ENCODE measurements at regions not wholly inside any gene's neighbourhood (a gene's known extent, or its start where the extent isn't known, plus 50 kb on each side); places are given as distances from the start of the nearest gene placed in this dataset.

DNA sequence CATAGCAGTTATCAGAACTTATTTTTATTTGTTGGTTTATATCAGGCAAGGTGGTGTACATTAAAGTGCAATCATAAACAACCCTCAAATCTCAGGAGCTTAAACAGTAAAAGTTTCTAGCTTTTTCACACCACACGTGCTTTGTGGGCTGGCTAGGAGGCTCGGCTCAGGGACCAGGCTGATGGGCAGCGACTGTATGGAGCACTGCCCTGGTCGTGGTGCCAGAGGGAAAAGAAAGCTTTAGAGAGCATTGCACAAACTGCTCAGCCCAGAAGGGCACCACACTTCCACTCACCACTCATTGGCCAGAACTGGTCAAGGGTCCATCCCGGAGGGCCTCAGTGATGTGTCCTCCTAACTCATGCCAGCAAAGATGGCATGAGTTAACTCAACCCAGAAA lies 123.2 kb downstream of the AQP9 start:
- TF ChIP-seq, protein P1, sequence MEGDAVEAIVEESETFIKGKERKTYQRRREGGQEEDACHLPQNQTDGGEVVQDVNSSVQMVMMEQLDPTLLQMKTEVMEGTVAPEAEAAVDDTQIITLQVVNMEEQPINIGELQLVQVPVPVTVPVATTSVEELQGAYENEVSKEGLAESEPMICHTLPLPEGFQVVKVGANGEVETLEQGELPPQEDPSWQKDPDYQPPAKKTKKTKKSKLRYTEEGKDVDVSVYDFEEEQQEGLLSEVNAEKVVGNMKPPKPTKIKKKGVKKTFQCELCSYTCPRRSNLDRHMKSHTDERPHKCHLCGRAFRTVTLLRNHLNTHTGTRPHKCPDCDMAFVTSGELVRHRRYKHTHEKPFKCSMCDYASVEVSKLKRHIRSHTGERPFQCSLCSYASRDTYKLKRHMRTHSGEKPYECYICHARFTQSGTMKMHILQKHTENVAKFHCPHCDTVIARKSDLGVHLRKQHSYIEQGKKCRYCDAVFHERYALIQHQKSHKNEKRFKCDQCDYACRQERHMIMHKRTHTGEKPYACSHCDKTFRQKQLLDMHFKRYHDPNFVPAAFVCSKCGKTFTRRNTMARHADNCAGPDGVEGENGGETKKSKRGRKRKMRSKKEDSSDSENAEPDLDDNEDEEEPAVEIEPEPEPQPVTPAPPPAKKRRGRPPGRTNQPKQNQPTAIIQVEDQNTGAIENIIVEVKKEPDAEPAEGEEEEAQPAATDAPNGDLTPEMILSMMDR (conservative IDR thresholded peaks at IDR 0.05): no peak
- H3K27ac ChIP-seq: no peak overlapping the region

DNA sequence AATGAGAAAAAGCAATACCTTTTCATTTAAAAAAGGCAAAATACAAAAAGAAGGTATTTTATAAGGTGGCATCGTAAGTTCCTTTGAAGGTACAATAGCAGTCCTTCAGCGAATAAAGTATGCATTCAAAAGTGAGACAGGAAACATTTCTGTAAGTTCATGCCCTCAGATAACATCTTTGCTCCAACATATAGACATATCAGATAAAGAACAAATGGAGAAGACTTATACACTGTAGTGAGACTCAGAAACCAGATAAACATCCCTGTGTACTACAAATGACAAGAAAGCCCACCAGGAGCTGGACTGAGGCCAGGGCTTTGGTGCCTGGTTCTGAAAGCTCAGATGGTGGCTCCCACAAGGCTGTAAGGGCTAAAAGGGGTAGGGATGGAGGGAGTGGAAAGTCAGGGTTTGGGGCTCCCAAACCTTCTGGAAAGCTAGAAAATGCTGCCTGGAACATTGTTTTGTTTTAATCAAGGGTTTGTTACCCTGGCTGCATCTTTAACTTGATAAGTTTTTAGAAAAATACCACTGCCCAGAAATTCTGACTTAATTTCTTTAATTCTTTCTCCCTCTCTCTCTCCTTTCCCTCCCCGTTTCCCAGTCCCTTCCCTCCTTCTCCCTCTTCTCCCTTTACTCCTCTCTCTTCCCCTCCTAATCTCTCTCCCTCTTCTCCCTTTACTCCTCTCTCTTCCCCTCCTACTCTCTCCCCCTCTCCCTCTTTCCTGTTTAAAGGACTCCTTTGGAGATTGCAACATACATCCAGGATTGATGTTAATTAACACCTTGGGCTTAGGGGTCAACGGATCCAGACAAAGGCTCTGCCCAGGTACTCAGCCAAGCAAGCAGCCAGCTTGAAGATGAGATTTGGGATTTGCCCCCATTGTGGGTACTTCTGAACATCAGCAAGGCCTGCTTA lies 126.1 kb downstream of the AQP9 start:
- no peak overlapping the region for H3K27ac ChIP-seq
- TF ChIP-seq, protein P1 (conservative IDR thresholded peaks at IDR 0.05): no peak

DNA sequence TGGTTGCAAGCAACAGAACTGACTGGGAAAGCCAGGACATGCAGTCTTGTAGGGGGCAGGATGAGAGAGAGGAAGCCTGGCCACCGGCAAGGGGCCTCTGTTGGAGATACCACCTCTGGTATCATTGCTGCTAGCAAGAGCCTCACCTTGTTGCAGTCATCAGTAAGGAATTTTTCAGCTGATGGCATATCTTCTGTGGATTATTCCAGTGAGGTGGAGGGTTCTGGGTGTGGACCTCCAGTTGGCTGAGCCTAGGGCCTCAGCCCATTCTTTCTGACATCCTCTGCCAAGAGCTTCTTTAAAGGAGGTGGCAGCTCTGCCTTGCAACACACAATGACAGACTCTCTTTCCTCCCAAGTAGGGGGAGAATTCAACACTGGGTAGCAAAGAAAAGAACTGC lies 128.9 kb downstream of the AQP9 start:
- TF ChIP-seq, protein P1 (conservative IDR thresholded peaks at IDR 0.05): no peak
- H3K27ac ChIP-seq: no peak overlapping the region

DNA sequence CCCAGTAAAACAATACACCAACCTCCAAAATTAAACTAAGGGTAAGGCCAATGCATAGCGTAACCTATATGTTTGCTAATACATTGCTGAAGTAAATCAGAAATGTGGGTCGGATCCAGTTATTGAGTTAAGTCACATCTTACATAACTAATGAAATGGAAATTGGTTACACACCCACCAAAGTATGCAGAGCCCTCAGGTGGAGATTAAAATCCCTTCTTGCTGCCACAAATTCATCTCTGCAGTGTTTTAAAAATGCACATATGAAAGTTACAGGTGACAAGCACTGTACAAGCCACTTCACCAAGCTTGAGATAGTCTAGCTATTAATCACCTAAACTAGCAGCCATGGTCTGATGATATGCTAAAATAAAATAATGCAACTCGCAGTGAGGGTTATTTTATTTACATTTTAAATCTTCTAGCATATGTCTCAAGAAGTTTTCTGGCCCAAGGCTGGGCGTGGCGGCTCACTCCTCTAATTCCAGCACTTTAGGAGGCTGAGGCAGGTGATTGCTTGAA lies 130.6 kb downstream of the AQP9 start:
- no peak overlapping the region for H3K27ac ChIP-seq
- TF ChIP-seq, protein P1 (conservative IDR thresholded peaks at IDR 0.05): no peak

DNA sequence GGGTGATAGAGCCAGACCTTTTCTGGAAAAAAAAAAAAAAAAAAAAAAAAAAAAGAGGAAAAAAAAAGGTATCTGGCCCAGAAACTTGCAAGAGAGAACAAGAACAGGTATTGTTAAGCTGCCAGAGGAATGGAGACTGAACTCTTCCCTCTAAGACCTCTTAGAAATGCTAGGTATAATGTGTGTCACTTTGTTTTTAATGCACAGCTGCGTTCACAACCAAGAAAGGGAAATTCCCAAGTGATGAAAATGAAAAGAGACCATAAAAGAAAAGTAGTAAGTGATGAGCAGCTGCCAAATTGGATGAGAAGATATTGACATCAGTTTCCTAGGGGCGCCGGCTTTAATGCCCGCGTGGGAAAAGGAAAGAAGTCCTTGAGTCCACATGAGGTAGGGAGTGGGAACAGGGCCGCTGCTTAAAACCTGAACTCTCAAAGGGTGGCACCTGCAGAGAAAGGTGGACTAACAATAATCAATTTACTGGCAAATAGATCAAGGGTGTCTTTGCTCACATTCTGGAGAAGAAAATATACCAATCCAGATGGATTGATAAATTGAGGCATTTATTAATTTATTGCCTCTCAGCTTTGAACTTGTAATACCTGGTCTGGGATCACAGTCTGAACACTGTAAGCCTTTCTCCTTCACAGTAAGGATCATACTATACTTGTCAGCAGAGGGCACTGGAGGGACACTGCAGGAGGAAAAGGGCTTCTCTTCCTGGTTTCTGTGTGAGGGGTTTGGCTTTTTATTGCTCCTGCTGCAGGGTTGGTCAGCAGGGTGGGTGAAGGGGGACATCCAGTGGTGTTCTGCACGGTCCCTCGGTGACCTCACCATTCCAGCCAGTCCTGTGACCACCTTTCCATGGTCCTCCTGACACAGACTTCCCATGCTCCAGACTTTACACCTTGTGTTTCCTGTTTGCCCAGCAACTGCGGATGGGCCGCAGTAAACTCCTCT lies 131.6 kb downstream of the AQP9 start:
- TF ChIP-seq, protein P1 (conservative IDR thresholded peaks at IDR 0.05): peak; percentile 87
- H3K27ac ChIP-seq: peak overlapping the region; percentile 38; the same call in 1 of the 2 replicates

DNA sequence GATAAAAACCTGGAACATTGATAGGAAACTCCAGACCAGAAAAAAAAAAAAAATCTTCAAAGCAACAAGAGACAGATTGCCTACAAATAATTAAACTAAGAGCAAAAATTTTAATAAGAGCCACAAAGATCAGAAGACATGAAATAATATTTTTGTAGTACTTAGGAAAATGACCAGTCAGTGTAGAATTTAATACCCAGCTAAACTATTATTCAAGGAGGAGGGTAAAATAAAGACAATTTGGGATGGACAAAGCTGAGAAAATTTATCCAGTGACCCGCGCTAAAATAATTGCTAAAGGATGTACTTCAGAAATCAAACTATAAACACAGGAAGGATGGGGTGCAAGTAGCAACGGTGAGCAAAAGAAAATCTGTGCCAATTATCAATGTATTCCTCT lies 133.2 kb downstream of the AQP9 start:
- TF ChIP-seq, protein P1 (conservative IDR thresholded peaks at IDR 0.05): no peak
- no peak overlapping the region for H3K27ac ChIP-seq

DNA sequence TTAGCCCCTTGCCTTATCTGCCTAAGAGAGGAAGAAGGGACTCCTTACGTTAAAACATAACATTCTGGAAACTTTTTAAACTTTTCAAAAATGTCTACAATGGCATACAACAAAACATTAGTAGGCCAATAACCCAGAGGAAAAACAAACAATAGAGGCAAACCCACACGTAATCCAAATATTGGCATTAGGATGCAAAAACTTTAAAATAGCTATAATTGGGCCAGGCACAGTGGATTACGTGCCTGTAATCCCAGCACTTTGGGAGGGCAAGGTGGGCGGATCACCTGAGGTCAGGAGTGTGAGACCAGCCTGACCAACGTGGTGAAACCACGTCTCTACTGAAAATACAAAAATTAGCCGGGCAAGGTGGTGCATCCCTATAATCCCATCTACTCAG lies 134.9 kb downstream of the AQP9 start:
- TF ChIP-seq, protein P1 (conservative IDR thresholded peaks at IDR 0.05): no peak
- no peak overlapping the region for H3K27ac ChIP-seq

Measured in VCaP (cell line).